PC-3 (cell line): ENCODE measurements at regions not wholly inside any gene's neighbourhood (a gene's known extent, or its start where the extent isn't known, plus 50 kb on each side); places are given as distances from the start of the nearest gene placed in this dataset.
A peak's percentile ranks its signal among the peaks of the same experiment; 100 is the strongest.

Source experiments
- ATAC-seq: fragments of 200-7000 bp; cut with Tn5 transposase; 2 replicates; pipeline ENCODE4 v1.9.1; 2020; ENCODE audit warnings: mild to moderate bottlenecking, moderate library complexity
- BruUV-seq: library from RNA; stranded (reverse); fragments of 400-500 nt; replicated peaks from 2 replicates; lab custom pipeline; 2021; lab: Mats Ljungman, UMichigan
- CTCF ChIA-PET: fragments of 300-600 bp; sonication (Branson Sonifier 250); formaldehyde crosslinking; loops from one replicate; lab custom pipeline; 2022; ENCODE audit warnings: antibody characterized with exemption; lab: Charles Lee
- POLR2A ChIA-PET: fragments of 300-600 bp; sonication (Branson Sonifier 250); formaldehyde crosslinking; loops from one replicate; lab custom pipeline; 2022; ENCODE audit warnings: antibody characterized with exemption; ENCODE audit not compliant: unreplicated experiment; lab: Charles Lee
- DNase-seq: peaks from one replicate; pipeline ENCODE4 v3.0.0-alpha.2; 2015
- H2AFZ ChIP-seq: fragments of 300-600 bp; sonication (generic); 2 replicates; pipeline ENCODE4 v1.6.0; 2016; ENCODE audit warnings: antibody characterized with exemption, low read length
- H3F3A ChIP-seq: fragments of 300-600 bp; sonication (generic); one replicate; pipeline ENCODE4 v1.6.0; 2017; ENCODE audit warnings: antibody characterized with exemption, low read length, control low read depth, mild to moderate bottlenecking; ENCODE audit not compliant: unreplicated experiment
- H3K27ac ChIP-seq: fragments of 300-600 bp; sonication (generic); 2 replicates; pipeline ENCODE4 v1.5.1; 2016; ENCODE audit warnings: mild to moderate bottlenecking, low read length
- H3K27me3 ChIP-seq: fragments of 300-600 bp; sonication (generic); 2 replicates; pipeline ENCODE4 v1.6.1; 2016; ENCODE audit warnings: low read length, mixed read lengths
- H3K36me3 ChIP-seq: fragments of 300-600 bp; sonication (generic); 2 replicates; pipeline ENCODE4 v1.6.1; 2016; ENCODE audit warnings: low read depth, mixed run types, low read length, mixed read lengths
- H3K4me1 ChIP-seq: fragments of 300-600 bp; sonication (generic); 2 replicates; pipeline ENCODE4 v1.5.1; 2016; ENCODE audit warnings: low read length; ENCODE audit not compliant: insufficient read depth
- H3K4me2 ChIP-seq: fragments of 300-600 bp; sonication (generic); 2 replicates; pipeline ENCODE4 v1.6.0; 2016; ENCODE audit warnings: low read length
- H3K4me3 ChIP-seq: fragments of 300-600 bp; sonication (generic); 2 replicates; pipeline ENCODE4 v1.5.1; 2016; ENCODE audit warnings: mild to moderate bottlenecking, low read length, mixed read lengths
- H3K79me2 ChIP-seq: fragments of 300-600 bp; sonication (generic); 2 replicates; pipeline ENCODE4 v1.6.1; 2017; ENCODE audit warnings: low read length, mixed read lengths
- H3K9ac ChIP-seq: fragments of 300-600 bp; sonication (generic); 2 replicates; pipeline ENCODE4 v1.6.0; 2016; ENCODE audit warnings: mild to moderate bottlenecking, low read length
- H3K9me2 ChIP-seq: fragments of 300-600 bp; sonication (generic); replicated peaks from 2 replicates; pipeline ENCODE4 v1.6.1; 2016; ENCODE audit warnings: mixed run types, low read length, mixed read lengths
- H3K9me3 ChIP-seq: fragments of 300-600 bp; sonication (generic); 2 replicates; pipeline ENCODE4 v1.6.1; 2016; ENCODE audit warnings: low read length, mixed read lengths
- H4K20me1 ChIP-seq: fragments of 300-600 bp; sonication (generic); 2 replicates; pipeline ENCODE4 v1.6.1; 2016; ENCODE audit warnings: low read length, mixed read lengths
- CTCF ChIP-seq: fragments of 300-600 bp; sonication (generic); conservative IDR thresholded peaks from 2 replicates; pipeline ENCODE4 v1.5.1; 2017; ENCODE audit warnings: antibody characterized with exemption, low read depth, mild to moderate bottlenecking, low read length
- EZH2 ChIP-seq: fragments of 300-600 bp; sonication (generic); IDR thresholded peaks from one replicate; pipeline ENCODE4 v1.6.1; 2017; ENCODE audit warnings: antibody characterized with exemption, mild to moderate bottlenecking, low read length; ENCODE audit not compliant: unreplicated experiment
- EZH2phosphoT487 ChIP-seq: fragments of 300-600 bp; sonication (generic); IDR thresholded peaks from 2 replicates; pipeline ENCODE4 v1.6.1; 2018; ENCODE audit warnings: mild to moderate bottlenecking, antibody characterized with exemption, low read length, borderline replicate concordance
- intact Hi-C: fragments of 100-400 bp; cut with micrococcal nuclease; formaldehyde crosslinking; loops from 2 replicates; pipeline ENCODE4 v1.9.0; 2023

GRCh38 chr4:25585901-25586523, 69.6 kb upstream of the SLC34A2 start:
- Histone ChIP-seq H3K79me2 (no peaks in the 10 kb centered on the region), H3K36me3 (no peaks in the 10 kb centered on the region), H3K4me1 (peaks cover 5% of the 10 kb centered on the region; the same call in 1 of the 2 replicates), H3K9me3 (no peaks in the 10 kb centered on the region), H3K27ac (no peak overlapping the region), H3K4me3 (no peak overlapping the region), H3K9me2 (no peaks in the 10 kb centered on the region), H3K4me2 (no peak overlapping the region), H3K9ac (no peak overlapping the region), H2AFZ (no peak overlapping the region), H3K27me3 (no peaks in the 10 kb centered on the region), H4K20me1 (no peaks in the 10 kb centered on the region), H3F3A (no peaks in the 10 kb centered on the region)
- intact Hi-C loops: no loop called here
- ChIA-PET CTCF (no interaction called here), POLR2A (no interaction called here)
- ATAC-seq (no peak), DNase-seq (no peak)
- BruUV-seq: no TSS peak
- TF ChIP-seq EZH2phosphoT487: no peak

- no peaks in the 10 kb centered on the region for H3F3A ChIP-seq
- TF ChIP-seq EZH2phosphoT487: no peak
- TF ChIP-seq CTCF: no peak
- no peak for TF ChIP-seq EZH2
- H3K4me2 ChIP-seq: no peak overlapping the region
- H3K79me2 ChIP-seq: no peaks in the 10 kb centered on the region
- peaks cover 5% of the 10 kb centered on the region; the same call in 1 of the 2 replicates for H3K4me1 ChIP-seq
- ATAC-seq (no peak), DNase-seq (no peak)
- no peaks in the 10 kb centered on the region for H3K27me3 ChIP-seq
- H4K20me1 ChIP-seq: no peaks in the 10 kb centered on the region
- no peak overlapping the region for H3K27ac ChIP-seq
- no peak overlapping the region for H3K9ac ChIP-seq
- H2AFZ ChIP-seq: no peak overlapping the region
- no peak overlapping the region for H3K4me3 ChIP-seq
- intact Hi-C loops: no loop called here
- H3K9me2 ChIP-seq: no peaks in the 10 kb centered on the region
- ChIA-PET POLR2A (no interaction called here), CTCF (no interaction called here)
- H3K36me3 ChIP-seq: no peaks in the 10 kb centered on the region
- BruUV-seq: no TSS peak
- H3K9me3 ChIP-seq: no peaks in the 10 kb centered on the region
Observed at GRCh38 chr4:25588206-25588605, 67.4 kb upstream of the SLC34A2 start.

- POLR2A ChIA-PET: no interaction called here
Observed at GRCh38 chr4:25590171-25590570, 65.5 kb upstream of the SLC34A2 start.

More at GRCh38 chr4:25590171-25590570, 65.5 kb upstream of the SLC34A2 start:
- Histone ChIP-seq H3K4me2 (no peak overlapping the region), H3K9me3 (no peaks in the 10 kb centered on the region), H3K4me1 (peaks cover 5% of the 10 kb centered on the region; the same call in 1 of the 2 replicates), H4K20me1 (no peaks in the 10 kb centered on the region), H3K27me3 (no peaks in the 10 kb centered on the region), H3K36me3 (no peaks in the 10 kb centered on the region), H3K4me3 (no peak overlapping the region), H3K79me2 (no peaks in the 10 kb centered on the region), H3F3A (no peaks in the 10 kb centered on the region), H3K9me2 (no peaks in the 10 kb centered on the region), H3K27ac (no peak overlapping the region), H3K9ac (no peak overlapping the region), H2AFZ (no peak overlapping the region)
- no peak for ATAC-seq
- intact Hi-C loops: no loop called here
- no TSS peak for BruUV-seq
- CTCF ChIA-PET: no interaction called here
- TF ChIP-seq EZH2phosphoT487 (no peak), EZH2 (no peak), CTCF (no peak)
- peak; percentile 18 for DNase-seq
